Fibroblast of skin of scalp (primary cell): ENCODE measurements at regions not wholly inside any gene's neighbourhood (a gene's known extent, or its start where the extent isn't known, plus 50 kb on each side); places are given as distances from the start of the nearest gene placed in this dataset.
"Not testable (repeated sequence)": the region's sequence is repeated elsewhere in the genome, so short reads cannot be mapped to it uniquely, and the experiment has no call there.

ENCODE experiments used
- DNase-seq: peaks from one replicate; pipeline ENCODE4 v3.0.0-alpha.2; 2013

GRCh38 chr2:111659361-111660333 is 224.3 kb downstream of the ANAPC1 start:
- peak; percentile 84 for DNase-seq

- DNase-seq: no peak
Observed at GRCh38 chr2:111660811-111661210, 223.2 kb downstream of the ANAPC1 start.

- no peak for DNase-seq
Observed at GRCh38 chr2:111661286-111661940, 222.6 kb downstream of the ANAPC1 start.

- DNase-seq: peak; percentile 78
Observed at GRCh38 chr2:111662039-111662770, 221.8 kb downstream of the ANAPC1 start.

- no peak for DNase-seq
Observed at GRCh38 chr2:111662771-111663470, 221.1 kb downstream of the ANAPC1 start.

- DNase-seq: peak; percentile 70
Observed at GRCh38 chr2:111663471-111664274, 220.3 kb downstream of the ANAPC1 start.

- DNase-seq: no peak
Observed at GRCh38 chr2:111664275-111664850, 219.6 kb downstream of the ANAPC1 start.

- DNase-seq: no peak
Observed at GRCh38 chr2:111665011-111665410, 219.0 kb downstream of the ANAPC1 start.

- no peak for DNase-seq
Observed at GRCh38 chr2:111665551-111666116, 218.4 kb downstream of the ANAPC1 start.

GRCh38 chr2:111666160-111666559 is 217.8 kb downstream of the ANAPC1 start:
- no peak for DNase-seq

- DNase-seq: no peak
Observed at GRCh38 chr2:111667001-111667400, 217.0 kb downstream of the ANAPC1 start.

- DNase-seq: peak; percentile 84
Observed at GRCh38 chr2:111667542-111668273, 216.3 kb downstream of the ANAPC1 start.

- no peak for DNase-seq
Observed at GRCh38 chr2:111668274-111668616, 215.7 kb downstream of the ANAPC1 start.

GRCh38 chr2:111668741-111669140 is 215.3 kb downstream of the ANAPC1 start:
- DNase-seq: no peak

- DNase-seq: no peak
Observed at GRCh38 chr2:111669928-111670695, 213.9 kb downstream of the ANAPC1 start.

GRCh38 chr2:111670776-111671175 is 213.2 kb downstream of the ANAPC1 start:
- DNase-seq: no peak

- no peak for DNase-seq
Observed at GRCh38 chr2:111671426-111672150, 212.4 kb downstream of the ANAPC1 start.

GRCh38 chr2:111672641-111673040 is 211.4 kb downstream of the ANAPC1 start:
- not testable (repeated sequence) for DNase-seq

GRCh38 chr2:111673526-111673925 is 210.5 kb downstream of the ANAPC1 start:
- DNase-seq: no peak
